HG03045 (cell line): ENCODE measurements at regions not wholly inside any gene's neighbourhood (a gene's known extent, or its start where the extent isn't known, plus 50 kb on each side); places are given as distances from the start of the nearest gene placed in this dataset.

Experiments
- ATAC-seq: cut with Tn5 transposase; IDR thresholded peaks from one replicate; pipeline ENCODE4 v1.9.1; 2021; ENCODE audit warnings: mild to moderate bottlenecking, moderate library complexity; ENCODE audit not compliant: unreplicated experiment

GRCh38 chr7:124692425-124692824 lies 73.2 kb downstream of the GPR37 start:
- no peak for ATAC-seq

DNA sequence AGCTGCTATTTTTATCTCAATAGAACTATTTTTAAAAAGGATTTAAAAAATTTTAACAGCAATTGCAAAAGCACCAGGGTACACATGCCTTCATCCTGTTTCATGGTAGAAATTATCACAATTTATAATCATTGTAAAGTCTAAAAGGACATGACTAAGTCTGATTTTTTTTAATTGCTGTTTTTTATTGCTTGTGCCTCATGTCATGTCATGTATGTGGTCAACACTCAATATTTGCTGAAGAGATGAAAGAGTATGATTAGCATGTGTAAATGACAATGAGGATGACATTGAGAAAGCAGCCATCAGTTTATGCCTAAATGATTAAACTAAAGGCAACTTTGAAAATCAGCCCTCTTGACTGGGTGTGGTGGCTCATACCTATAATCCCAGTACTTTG lies 74.8 kb downstream of the GPR37 start:
- no peak for ATAC-seq

DNA sequence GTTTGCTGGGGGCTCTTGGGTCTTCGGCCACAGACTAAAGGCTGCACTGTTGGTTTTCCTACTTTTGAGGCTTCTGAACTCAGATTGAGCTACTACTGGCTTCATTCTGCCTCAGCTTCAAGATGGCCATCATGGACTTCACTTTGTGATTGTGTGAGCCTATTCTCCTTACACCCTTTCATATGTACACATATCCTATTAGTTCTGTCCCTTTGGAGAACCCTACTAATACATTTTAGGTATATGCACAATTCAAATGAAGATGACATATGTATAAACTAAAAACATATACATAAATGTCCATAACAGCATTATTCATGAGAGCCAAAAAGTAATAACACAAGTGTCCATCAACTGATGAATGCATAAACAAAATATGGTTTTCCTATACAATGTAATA lies 75.7 kb downstream of the GPR37 start:
- no peak for ATAC-seq

- no peak for ATAC-seq
Observed at GRCh38 chr7:124689523-124689922, 76.1 kb downstream of the GPR37 start.

DNA sequence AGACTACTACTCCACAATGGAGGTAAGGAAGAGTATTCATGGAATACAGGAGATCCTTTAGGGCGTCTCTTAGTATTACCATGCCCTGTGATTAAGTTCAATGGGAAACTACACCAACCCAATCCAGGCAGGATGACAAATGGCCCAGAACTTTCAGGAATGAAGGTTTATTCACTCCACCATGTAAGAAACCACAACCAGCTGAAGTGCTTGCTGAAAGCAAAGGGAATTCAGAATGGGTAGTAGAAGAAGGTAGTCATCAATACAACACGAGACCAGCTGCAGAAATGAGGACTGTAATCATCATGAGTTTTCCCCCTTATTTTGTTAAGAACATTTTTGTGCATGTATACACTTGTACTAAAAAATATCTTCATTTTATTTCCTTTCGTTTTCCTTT lies 76.6 kb downstream of the GPR37 start:
- no peak for ATAC-seq

- no peak for ATAC-seq
Observed at GRCh38 chr7:124686543-124687171, 78.9 kb downstream of the GPR37 start.

GRCh38 chr7:124681946-124682345 lies 83.6 kb downstream of the GPR37 start:
- no peak for ATAC-seq

DNA sequence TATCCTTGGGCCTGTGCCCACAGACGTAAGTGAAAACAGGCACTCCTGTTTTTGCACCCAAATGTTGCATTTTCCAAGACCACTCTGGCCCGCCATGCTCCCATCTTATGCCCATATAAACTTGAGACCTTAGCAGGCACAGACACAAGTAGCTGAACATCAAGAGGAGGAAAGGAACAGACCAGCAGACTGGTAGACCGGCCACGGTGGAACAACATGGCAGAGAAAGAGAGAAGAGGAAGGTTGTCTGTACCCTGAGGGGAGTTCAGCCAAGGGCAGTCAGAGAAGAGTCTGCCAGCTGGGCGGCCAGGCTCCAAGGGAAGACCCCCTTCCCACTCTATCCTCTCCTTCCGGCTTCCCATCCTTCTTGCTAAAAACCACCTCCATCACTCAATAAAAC lies 85.3 kb downstream of the GPR37 start:
- ATAC-seq: no peak

DNA sequence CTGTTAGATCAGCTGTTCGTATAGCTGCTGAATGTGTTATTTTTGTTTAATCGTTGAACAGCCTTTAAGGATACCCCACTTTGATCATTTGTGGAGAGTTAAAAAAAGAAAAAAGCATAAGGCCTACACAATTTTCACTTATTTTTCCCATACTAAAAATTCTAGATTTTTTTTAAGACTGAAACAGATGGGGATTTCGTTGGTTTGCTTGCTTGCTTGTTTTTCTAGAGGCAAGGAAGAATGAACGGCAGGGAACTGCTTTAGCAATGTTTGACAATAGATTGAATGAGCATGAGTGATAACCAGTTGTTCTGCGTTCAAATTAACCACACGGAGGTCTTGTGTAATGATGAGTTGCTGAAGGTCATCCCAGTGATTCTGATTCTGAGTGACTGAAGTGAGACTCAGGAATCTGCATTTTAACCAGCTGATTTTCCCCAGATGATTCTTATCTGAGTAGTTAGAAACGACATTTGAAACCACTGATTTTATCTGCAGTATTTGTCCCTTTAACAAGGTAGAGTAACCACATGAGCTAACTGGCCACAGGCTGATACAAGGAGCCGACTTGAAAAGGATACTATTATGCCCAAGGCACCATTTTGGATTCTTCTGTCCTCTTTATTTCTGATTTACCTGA lies 85.9 kb downstream of the GPR37 start:
- ATAC-seq: no peak

DNA sequence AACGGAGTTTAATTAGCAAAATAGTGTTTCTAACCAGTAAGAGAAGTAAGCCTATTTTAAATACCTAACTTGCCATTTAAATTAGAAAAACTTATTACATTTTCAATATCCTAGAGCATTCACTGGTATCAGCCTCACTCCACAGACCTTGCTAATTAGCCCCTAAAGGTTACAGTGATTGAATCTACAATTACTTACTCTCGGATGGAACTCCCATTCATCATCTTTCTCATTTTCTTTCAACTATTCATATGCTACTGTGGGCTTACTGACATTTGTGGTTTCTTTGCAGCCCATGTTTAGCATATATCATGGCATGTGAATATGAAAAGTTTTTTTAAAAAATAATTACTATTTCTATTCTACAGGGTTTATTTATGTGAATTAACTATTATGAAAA lies 86.4 kb downstream of the GPR37 start:
- no peak for ATAC-seq

GRCh38 chr7:124674451-124674850 lies 91.1 kb downstream of the GPR37 start:
- no peak for ATAC-seq

DNA sequence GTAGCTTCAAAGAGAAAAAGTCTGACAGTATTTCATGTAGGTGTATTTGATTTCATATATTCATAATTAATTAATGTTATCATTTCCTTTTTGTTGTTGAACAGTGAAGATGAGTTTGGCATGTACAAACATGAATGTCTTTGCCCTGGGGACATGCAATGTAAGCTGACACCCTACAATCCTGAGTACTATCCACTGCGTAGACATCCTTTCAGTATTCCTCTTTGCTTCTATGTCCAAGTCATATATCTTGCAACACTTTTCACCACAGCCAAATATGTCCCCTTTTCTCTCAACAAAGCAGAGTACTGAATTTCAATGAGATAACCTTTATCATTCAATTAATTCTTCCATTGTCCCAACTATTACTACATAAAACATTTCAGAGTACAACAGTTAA lies 93.6 kb downstream of the GPR37 start:
- ATAC-seq: no peak

- no peak for ATAC-seq
Observed at GRCh38 chr7:124667312-124668153, 98.1 kb downstream of the GPR37 start.

GRCh38 chr7:124662937-124663336 lies 102.7 kb downstream of the GPR37 start:
- ATAC-seq: no peak

DNA sequence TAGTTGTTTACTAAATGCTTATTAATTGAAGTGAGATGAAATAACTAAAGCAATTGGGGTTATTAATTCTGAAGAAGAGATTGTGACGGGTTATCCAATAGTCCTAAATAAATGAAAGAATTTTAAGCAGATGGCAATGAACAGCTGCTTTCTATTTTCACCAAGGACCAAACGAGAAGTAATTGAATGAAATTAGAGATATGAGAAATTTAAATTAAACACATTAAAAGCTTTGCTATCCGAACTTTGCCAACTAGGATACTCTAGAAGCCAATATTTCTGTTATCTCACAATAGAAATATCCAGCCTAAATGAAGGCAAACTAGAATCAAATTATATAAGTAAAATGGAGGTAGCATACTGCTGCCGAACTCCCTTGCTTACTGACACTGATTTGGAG lies 103.2 kb downstream of the GPR37 start:
- ATAC-seq: no peak

GRCh38 chr7:124655990-124656389 lies 109.6 kb downstream of the GPR37 start:
- no peak for ATAC-seq

GRCh38 chr7:124652237-124652636 lies 113.4 kb downstream of the GPR37 start:
- ATAC-seq: no peak

GRCh38 chr7:124651136-124651535 lies 114.5 kb downstream of the GPR37 start:
- no peak for ATAC-seq

GRCh38 chr7:124649397-124650014 lies 116.1 kb downstream of the GPR37 start:
- ATAC-seq: no peak

DNA sequence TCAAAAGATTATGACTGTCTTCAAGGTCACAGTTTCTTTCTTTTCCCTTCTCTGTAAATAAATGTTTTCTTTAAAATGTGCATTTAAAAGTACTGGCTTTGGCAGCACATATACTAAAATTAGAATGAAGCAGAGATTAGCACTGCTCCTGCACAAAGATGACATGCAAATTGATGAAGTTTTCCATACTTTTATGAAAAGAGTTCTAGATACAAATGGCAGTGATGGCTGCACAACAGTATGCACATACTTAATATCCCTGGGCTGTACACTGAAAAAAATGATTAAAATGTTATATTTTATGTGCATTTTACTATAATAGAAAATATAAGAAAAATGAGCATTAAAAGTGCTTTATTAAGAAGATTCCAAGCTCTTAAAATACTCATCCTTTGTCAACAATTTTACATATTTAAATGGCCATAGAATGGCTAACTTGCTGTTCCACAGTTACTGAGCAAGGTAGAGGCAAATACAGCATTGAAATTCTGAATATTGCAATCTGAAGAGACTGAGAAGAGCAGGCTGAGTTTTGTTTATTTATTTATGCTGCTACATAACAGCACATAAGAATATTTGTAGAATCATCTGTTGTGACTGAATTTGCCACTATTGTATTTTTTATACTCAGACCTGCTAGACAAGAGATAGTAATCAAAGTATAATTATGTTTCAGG lies 117.8 kb downstream of the GPR37 start:
- no peak for ATAC-seq

GRCh38 chr7:124645704-124646103 lies 119.9 kb downstream of the GPR37 start:
- no peak for ATAC-seq
